H7 (cell line): ENCODE measurements at regions not wholly inside any gene's neighbourhood (a gene's known extent, or its start where the extent isn't known, plus 50 kb on each side); places are given as distances from the start of the nearest gene placed in this dataset.

Experiments
- DNase-seq: peaks from one replicate; pipeline ENCODE4 v3.0.0; 2012
- H3K27me3 ChIP-seq: 2 replicates; pipeline ENCODE4 v1.6.0; 2011; ENCODE audit warnings: mild to moderate bottlenecking, low read length; ENCODE audit not compliant: control insufficient read depth, insufficient read depth
- H3K36me3 ChIP-seq: replicated peaks from 2 replicates; pipeline ENCODE4 v1.5.1; 2011; ENCODE audit warnings: low read length; ENCODE audit not compliant: control insufficient read depth, insufficient read depth
- H3K4me3 ChIP-seq: 2 replicates; pipeline ENCODE4 v1.5.1; 2011; ENCODE audit warnings: low read depth, mild to moderate bottlenecking, control low read depth, low read length, moderate library complexity; ENCODE audit not compliant: insufficient read depth

GRCh38 chr4:23062188-23062587 lies 369.5 kb downstream of the GBA3 start:
- no peak for DNase-seq
- no peak overlapping the region for H3K4me3 ChIP-seq
- no peaks in the 10 kb centered on the region for H3K36me3 ChIP-seq
- H3K27me3 ChIP-seq = no peaks in the 10 kb centered on the region

GRCh38 chr4:23061431-23061830 lies 368.7 kb downstream of the GBA3 start:
- DNase-seq = no peak
- H3K4me3 ChIP-seq = no peak overlapping the region
- H3K36me3 ChIP-seq = no peaks in the 10 kb centered on the region
- H3K27me3 ChIP-seq = no peaks in the 10 kb centered on the region

GRCh38 chr4:23060776-23061175 lies 368.0 kb downstream of the GBA3 start:
- no peaks in the 10 kb centered on the region for H3K36me3 ChIP-seq
- no peaks in the 10 kb centered on the region for H3K27me3 ChIP-seq
- no peak overlapping the region for H3K4me3 ChIP-seq
- no peak for DNase-seq

DNA sequence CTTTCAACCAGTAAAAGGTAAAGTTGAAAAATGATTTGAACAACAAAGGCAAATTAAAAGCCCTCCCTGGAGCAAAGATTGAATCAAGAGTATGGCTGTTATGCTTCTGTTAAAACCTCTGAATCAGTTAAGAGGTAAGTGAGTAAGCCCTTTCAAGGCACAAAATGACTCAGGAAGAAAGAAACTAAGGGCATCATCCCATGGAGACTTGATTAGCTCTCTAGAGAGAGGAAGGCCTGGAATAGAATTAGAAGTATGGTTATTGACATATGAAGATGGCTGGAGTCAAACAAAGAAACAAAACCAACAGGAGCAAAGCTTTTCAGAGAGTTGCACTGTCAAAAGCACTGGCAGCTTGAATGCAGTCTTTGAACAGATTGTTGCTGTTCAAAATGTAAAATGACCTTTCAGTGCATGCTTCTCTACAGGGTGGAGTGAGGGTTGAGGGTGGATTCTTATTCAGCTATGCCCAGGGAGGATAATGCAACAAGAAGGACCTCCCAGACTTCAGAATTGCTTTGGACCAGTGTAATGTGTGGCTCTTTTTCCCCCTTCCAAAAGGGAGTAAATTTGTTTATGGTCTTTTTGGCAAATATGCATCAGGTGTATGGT lies 365.5 kb downstream of the GBA3 start:
- no peaks in the 10 kb centered on the region for H3K36me3 ChIP-seq
- DNase-seq = no peak
- H3K4me3 ChIP-seq = no peak overlapping the region
- H3K27me3 ChIP-seq = no peaks in the 10 kb centered on the region

GRCh38 chr4:23041501-23041900 lies 348.8 kb downstream of the GBA3 start:
- Histone ChIP-seq H3K27me3 (no peaks in the 10 kb centered on the region), H3K36me3 (no peaks in the 10 kb centered on the region), H3K4me3 (no peak overlapping the region)
- DNase-seq = no peak

DNA sequence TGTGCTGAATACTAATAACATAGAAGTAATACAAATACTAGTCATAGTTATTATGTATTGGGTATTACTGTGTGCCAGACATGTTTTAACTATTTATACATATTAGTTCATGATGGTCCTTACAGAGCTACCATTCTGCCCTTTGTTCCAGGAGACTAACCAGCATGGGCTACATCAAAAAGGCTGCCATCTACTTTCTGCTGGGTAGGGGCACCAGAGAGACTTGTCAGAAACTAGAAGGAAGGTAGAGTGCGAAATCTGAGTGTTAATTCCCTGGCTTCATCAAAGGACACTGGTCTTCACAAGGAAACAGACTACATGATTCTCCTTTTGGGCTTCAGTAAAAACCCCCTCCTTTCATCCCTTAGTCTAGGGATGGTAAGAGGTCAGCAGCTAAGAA lies 347.8 kb downstream of the GBA3 start:
- DNase-seq = no peak
- Histone ChIP-seq H3K36me3 (no peaks in the 10 kb centered on the region), H3K27me3 (no peaks in the 10 kb centered on the region), H3K4me3 (no peak overlapping the region)

DNA sequence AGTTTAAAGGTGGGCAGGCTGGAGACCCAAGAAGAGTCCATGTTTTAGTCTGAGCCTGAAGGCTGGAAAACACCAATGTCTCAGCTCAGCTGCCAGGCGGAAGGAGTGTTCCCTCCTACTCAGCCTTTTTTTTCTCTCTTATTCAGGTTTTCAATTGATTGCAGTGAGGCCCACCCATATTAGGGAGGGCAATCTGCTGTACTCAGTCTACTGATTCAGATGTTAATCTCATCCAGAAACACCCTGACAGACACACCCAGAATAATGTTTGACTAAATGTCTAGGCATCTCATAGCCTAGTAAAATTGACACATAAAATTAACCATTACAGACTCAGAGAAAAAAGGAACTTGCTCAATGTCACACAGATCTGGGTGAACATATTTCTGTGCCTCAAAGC lies 347.1 kb downstream of the GBA3 start:
- no peak for DNase-seq
- no peaks in the 10 kb centered on the region for H3K27me3 ChIP-seq

GRCh38 chr4:23038626-23039491 lies 346.1 kb downstream of the GBA3 start:
- Histone ChIP-seq H3K4me3 (no peak overlapping the region), H3K36me3 (no peaks in the 10 kb centered on the region), H3K27me3 (no peaks in the 10 kb centered on the region)
- DNase-seq = no peak

More for the DNA sequence above, 347.1 kb downstream of the GBA3 start:
- Histone ChIP-seq H3K4me3 (no peak overlapping the region), H3K36me3 (no peaks in the 10 kb centered on the region)

DNA sequence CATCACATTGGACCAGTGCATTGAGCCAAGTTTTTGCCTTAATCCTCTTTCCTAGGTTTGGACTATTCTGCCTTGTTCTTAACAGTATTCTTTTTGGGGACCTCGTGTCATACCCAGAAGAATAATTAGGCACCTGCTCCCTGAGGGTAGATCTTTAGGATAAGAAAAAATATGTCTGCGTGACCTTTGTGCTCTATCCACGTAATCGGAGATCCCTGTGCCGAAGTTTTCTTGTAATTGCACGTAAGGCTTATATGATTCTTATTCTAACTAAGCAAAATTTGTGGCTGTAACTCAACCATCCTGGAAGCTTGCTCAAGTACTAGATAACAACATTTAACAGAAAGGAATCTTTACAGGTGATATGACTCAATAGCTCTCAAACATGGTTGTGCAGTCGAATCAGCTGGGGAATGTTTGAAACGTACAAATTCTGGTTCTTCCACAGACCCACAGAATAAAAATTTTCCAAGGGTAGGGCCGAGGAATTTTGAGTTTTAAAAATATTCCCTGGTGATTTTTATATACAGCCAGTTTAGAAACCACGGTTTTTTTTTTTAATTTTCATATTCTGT lies 344.3 kb downstream of the GBA3 start:
- DNase-seq = no peak
- H3K27me3 ChIP-seq = no peaks in the 10 kb centered on the region
- H3K4me3 ChIP-seq = no peak overlapping the region
- no peaks in the 10 kb centered on the region for H3K36me3 ChIP-seq

GRCh38 chr4:23036503-23036902 lies 343.8 kb downstream of the GBA3 start:
- H3K27me3 ChIP-seq = no peaks in the 10 kb centered on the region
- DNase-seq = no peak
- no peaks in the 10 kb centered on the region for H3K36me3 ChIP-seq
- no peak overlapping the region for H3K4me3 ChIP-seq

GRCh38 chr4:23035521-23036056 lies 342.9 kb downstream of the GBA3 start:
- no peak for DNase-seq
- H3K27me3 ChIP-seq = no peaks in the 10 kb centered on the region
- H3K36me3 ChIP-seq = no peaks in the 10 kb centered on the region
- H3K4me3 ChIP-seq = no peak overlapping the region

DNA sequence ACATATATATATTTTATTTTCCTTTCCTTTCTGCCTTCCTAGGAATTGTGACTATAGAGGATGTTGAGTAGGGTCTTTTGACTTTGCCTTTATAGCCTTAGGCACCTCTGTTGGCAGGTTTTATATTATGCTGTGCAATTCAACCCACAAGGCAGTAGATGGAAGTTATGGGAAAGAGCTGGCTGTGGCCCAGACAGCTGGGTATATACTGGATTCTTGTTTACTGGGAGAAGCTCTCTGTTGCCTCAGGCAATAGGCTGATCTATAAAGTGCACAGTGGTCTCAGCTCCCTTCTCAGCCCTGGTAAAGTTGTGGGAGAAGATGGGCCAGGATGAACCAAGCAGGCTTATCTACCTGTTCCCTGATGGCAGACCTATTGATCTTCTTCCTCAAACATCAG lies 342.0 kb downstream of the GBA3 start:
- Histone ChIP-seq H3K36me3 (no peaks in the 10 kb centered on the region), H3K4me3 (no peak overlapping the region), H3K27me3 (no peaks in the 10 kb centered on the region)
- no peak for DNase-seq

- no peak overlapping the region for H3K4me3 ChIP-seq
- H3K36me3 ChIP-seq = no peaks in the 10 kb centered on the region
- no peak for DNase-seq
Observed at GRCh38 chr4:23033796-23034195, 341.1 kb downstream of the GBA3 start.

DNA sequence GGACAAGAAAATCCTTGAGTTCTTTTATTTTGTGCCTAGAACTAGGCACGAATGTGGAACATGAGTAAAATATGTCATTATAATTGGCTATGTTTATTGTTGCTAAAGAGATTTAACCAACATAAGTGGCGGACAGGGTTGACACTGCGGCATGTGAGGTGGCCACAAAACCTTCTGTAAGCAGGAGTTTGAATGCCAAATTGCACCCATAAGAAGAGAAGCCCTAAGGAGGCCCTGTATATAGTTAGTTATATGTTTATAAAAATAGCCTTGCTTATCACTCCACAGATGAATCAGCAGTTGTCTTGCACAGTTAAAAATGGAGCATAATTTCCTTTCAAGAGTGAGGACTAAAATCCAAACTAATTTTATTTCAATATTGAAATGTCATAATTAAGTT lies 336.1 kb downstream of the GBA3 start:
- Histone ChIP-seq H3K36me3 (no peaks in the 10 kb centered on the region), H3K4me3 (no peak overlapping the region), H3K27me3 (no peaks in the 10 kb centered on the region)
- no peak for DNase-seq

More at GRCh38 chr4:23033796-23034195, 341.1 kb downstream of the GBA3 start:
- no peaks in the 10 kb centered on the region for H3K27me3 ChIP-seq

- Histone ChIP-seq H3K36me3 (no peaks in the 10 kb centered on the region), H3K27me3 (no peaks in the 10 kb centered on the region), H3K4me3 (no peak overlapping the region)
- no peak for DNase-seq
Observed at GRCh38 chr4:23023666-23024065, 330.9 kb downstream of the GBA3 start.
